ENCODE measurements at regions not wholly inside any gene's neighbourhood (a gene's known extent, or its start where the extent isn't known, plus 50 kb on each side); places are given as distances from the start of the nearest gene placed in this dataset.

DNA sequence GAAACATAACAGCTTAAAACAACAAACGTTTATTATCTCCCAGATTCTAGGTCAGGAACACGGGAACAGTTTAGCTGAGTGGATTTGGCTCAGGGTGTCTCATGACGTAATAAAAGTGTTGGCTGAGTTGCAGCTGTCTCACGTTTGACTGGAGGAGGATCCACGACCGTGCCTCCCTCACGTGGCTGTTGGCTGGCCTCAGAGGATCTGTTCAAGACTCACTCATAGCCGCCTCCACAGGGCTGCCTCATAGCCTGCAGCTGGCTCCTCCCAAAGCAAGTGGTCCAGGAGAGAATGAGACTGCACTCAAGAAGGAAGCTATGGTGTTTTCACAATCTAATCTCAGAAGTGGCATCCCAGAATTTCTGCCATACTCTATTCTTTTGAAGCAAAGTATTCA, 167.1 kb downstream of the RPRM start:
- no peak for TF ChIP-seq CTCF (IDR thresholded peaks at IDR 0.05; ENCODE audit: low read depth, low read length)
- TF ChIP-seq EZH2phosphoT487 (IDR thresholded peaks at IDR 0.05; ENCODE audit: low read depth): no peak
